ENCODE measurements at regions not wholly inside any gene's neighbourhood (a gene's known extent, or its start where the extent isn't known, plus 50 kb on each side); places are given as distances from the start of the nearest gene placed in this dataset.

DNA sequence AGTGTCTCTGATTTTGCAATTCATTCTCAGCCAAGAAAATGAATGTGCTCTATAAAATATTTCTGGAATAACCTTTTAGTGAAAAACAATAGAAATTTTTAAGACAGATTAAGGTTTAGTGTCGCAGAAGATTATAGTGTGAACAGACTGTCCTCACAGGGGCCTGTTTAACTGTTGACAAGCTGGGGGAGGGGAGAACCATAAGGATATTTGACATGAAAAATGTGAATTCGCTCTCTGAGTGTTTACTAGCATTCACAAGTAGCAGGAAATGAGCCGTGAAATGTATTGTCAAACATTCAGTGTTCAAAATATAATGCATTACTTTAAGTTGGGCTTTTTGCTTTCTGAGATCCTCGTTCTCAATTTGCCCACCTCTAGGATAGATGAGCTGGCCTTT, 134.8 kb upstream of the TSHZ2 start:
- DNase-seq (ENCODE audit: low spot score) (no peak), ATAC-seq (no peak)
- H3K27ac Mint-ChIP-seq: no peak overlapping the region
- H3K27me3 Mint-ChIP-seq (ENCODE audit: low read depth): no peaks in the 10 kb centered on the region
- ChIA-PET CTCF (no interaction called here), POLR2A (no interaction called here)
- H3K36me3 Mint-ChIP-seq: no peaks in the 10 kb centered on the region
- peaks cover 6% of the 10 kb centered on the region; the same call in 1 of the 2 replicates for H3K4me1 Mint-ChIP-seq
- TF ChIP-seq MYBL2 (CRISPR knock-in tag; IDR thresholded peaks at IDR 0.05) (no peak), TCF7 (CRISPR knock-in tag; IDR thresholded peaks at IDR 0.05; ENCODE audit: low read depth) (no peak), HMGXB4 (CRISPR knock-in tag; IDR thresholded peaks at IDR 0.05) (no peak), NFE2L1 (CRISPR knock-in tag; IDR thresholded peaks at IDR 0.05) (no peak), SP1 (CRISPR knock-in tag; conservative IDR thresholded peaks at IDR 0.05) (no peak), GTF2I (CRISPR knock-in tag; conservative IDR thresholded peaks at IDR 0.05) (no peak), KAT7 (CRISPR knock-in tag; IDR thresholded peaks at IDR 0.05; ENCODE audit: borderline replicate concordance) (no peak), RELA (CRISPR knock-in tag; IDR thresholded peaks at IDR 0.05; ENCODE audit: borderline replicate concordance) (no peak), SMAD4 (CRISPR knock-in tag; IDR thresholded peaks at IDR 0.05) (no peak)
- TF ChIP-seq, protein P1, sequence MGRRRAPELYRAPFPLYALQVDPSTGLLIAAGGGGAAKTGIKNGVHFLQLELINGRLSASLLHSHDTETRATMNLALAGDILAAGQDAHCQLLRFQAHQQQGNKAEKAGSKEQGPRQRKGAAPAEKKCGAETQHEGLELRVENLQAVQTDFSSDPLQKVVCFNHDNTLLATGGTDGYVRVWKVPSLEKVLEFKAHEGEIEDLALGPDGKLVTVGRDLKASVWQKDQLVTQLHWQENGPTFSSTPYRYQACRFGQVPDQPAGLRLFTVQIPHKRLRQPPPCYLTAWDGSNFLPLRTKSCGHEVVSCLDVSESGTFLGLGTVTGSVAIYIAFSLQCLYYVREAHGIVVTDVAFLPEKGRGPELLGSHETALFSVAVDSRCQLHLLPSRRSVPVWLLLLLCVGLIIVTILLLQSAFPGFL (CRISPR knock-in tag; IDR thresholded peaks at IDR 0.05; ENCODE audit: borderline replicate concordance): no peak
- no peak overlapping the region for H3K4me3 Mint-ChIP-seq
- H3K9me3 Mint-ChIP-seq: peaks cover 4% of the 10 kb centered on the region; the same call in 1 of the 2 replicates

GRCh38 chr20:52833901-52834300, 138.3 kb upstream of the TSHZ2 start:
- ATAC-seq (no peak), DNase-seq (ENCODE audit: low spot score) (no peak)
- H3K4me3 Mint-ChIP-seq: no peak overlapping the region
- H3K4me1 Mint-ChIP-seq: no peaks in the 10 kb centered on the region
- H3K27ac Mint-ChIP-seq: no peak overlapping the region
- H3K27me3 Mint-ChIP-seq (ENCODE audit: low read depth): no peaks in the 10 kb centered on the region
- H3K36me3 Mint-ChIP-seq: no peaks in the 10 kb centered on the region
- CTCF ChIA-PET: no interaction called here
- H3K9me3 Mint-ChIP-seq: peaks cover 12% of the 10 kb centered on the region
- TF ChIP-seq, protein P2, sequence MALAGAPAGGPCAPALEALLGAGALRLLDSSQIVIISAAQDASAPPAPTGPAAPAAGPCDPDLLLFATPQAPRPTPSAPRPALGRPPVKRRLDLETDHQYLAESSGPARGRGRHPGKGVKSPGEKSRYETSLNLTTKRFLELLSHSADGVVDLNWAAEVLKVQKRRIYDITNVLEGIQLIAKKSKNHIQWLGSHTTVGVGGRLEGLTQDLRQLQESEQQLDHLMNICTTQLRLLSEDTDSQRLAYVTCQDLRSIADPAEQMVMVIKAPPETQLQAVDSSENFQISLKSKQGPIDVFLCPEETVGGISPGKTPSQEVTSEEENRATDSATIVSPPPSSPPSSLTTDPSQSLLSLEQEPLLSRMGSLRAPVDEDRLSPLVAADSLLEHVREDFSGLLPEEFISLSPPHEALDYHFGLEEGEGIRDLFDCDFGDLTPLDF (CRISPR knock-in tag; IDR thresholded peaks at IDR 0.05): no peak
- no peak for TF ChIP-seq MAX (CRISPR knock-in tag; IDR thresholded peaks at IDR 0.05)
- POLR2A ChIA-PET: no interaction called here

DNA sequence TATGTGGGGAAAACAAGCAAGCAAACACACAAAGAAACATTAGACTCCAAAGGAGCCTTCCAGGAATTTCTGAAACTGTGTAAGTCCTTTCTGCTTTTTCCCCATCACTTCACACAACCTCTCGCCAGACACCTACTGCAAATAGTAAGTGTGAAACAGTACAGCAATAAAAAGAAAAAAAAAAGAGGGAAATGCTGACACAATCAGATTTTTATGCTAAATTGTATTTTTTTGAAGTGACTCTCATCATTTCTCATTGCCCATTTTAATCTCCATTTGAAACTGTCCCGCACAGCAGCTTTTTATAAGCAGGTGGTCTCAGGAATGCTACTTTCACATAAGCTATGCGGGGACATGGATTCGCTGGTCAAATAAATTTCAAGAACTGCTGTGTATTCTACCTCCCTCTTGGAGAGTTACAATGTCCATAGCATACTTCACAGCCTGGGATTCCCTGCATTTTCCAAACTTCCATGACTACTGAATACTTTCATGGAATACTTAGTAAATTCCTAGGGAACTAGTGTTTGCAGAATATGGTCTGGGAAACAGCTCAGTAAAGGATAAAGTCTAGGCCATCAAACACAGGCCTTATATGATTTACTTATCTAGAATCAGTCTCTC, 139.9 kb upstream of the TSHZ2 start:
- POLR2A ChIA-PET: no interaction called here
- no peak for DNase-seq (ENCODE audit: low spot score)
- Mint-ChIP-seq H3K27ac (no peak overlapping the region), H3K4me3 (no peak overlapping the region), H3K4me1 (no peaks in the 10 kb centered on the region), H3K9me3 (peaks cover 16% of the 10 kb centered on the region), H3K27me3 (ENCODE audit: low read depth) (no peaks in the 10 kb centered on the region), H3K36me3 (no peaks in the 10 kb centered on the region)
- CTCF ChIA-PET: interaction anchor here (0.6 kb wide), 1 partner anchor 669 kb away, joined by 5 read pairs; no protein-coding TSS in a partner anchor
- no peak for ATAC-seq
- TF ChIP-seq SMAD3 (CRISPR knock-in tag; IDR thresholded peaks at IDR 0.05; ENCODE audit: borderline replicate concordance) (no peak), FOXP1 (CRISPR knock-in tag; IDR thresholded peaks at IDR 0.05; ENCODE audit: borderline replicate concordance) (no peak), CREM (CRISPR knock-in tag; IDR thresholded peaks at IDR 0.05) (no peak), CBFB (CRISPR knock-in tag; IDR thresholded peaks at IDR 0.05; ENCODE audit: low read depth) (no peak), JUN (CRISPR knock-in tag; IDR thresholded peaks at IDR 0.05) (no peak), ZSCAN18 (CRISPR knock-in tag; IDR thresholded peaks at IDR 0.05) (no peak), ATF1 (CRISPR knock-in tag; IDR thresholded peaks at IDR 0.05) (no peak), GRHL2 (CRISPR knock-in tag; IDR thresholded peaks at IDR 0.05; ENCODE audit: insufficient replicate concordance, severe bottlenecking) (no peak), NFATC4 (CRISPR knock-in tag; IDR thresholded peaks at IDR 0.05) (no peak), SOX15 (CRISPR knock-in tag; IDR thresholded peaks at IDR 0.05) (no peak), ZNF281 (CRISPR knock-in tag; IDR thresholded peaks at IDR 0.05) (no peak), ZNF671 (CRISPR knock-in tag; IDR thresholded peaks at IDR 0.05) (no peak)

All from WTC11 (cell line).